Activated CD4-positive, alpha-beta memory T cell treated with anti-CD3 and anti-CD28 coated beads for 36 hours (primary cell): ENCODE measurements at regions not wholly inside any gene's neighbourhood (a gene's known extent, or its start where the extent isn't known, plus 50 kb on each side); places are given as distances from the start of the nearest gene placed in this dataset.

Experiments used
- CTCF ChIA-PET: fragments of 350-600 bp; sonication (Branson Sonifier 250); formaldehyde crosslinking; loops from one replicate; lab custom pipeline; 2021; ENCODE audit warnings: antibody characterized with exemption, inconsistent platforms; lab: Charles Lee
- POLR2A ChIA-PET: fragments of 350-600 bp; sonication (Branson Sonifier 250); formaldehyde crosslinking; loops from one replicate; lab custom pipeline; 2021; ENCODE audit warnings: antibody characterized with exemption; lab: Charles Lee
- DNase-seq: peaks from one replicate; pipeline ENCODE4 v3.0.0-alpha.2; 2020
- H3K27ac Mint-ChIP-seq: one replicate; pipeline ENCODE4 v1.8.0; 2021; ENCODE audit warnings: mixed read lengths
- H3K27me3 Mint-ChIP-seq: one replicate; pipeline ENCODE4 v1.8.0; 2021; ENCODE audit warnings: mixed read lengths
- H3K36me3 Mint-ChIP-seq: one replicate; pipeline ENCODE4 v1.8.0; 2021; ENCODE audit warnings: mixed read lengths
- H3K4me1 Mint-ChIP-seq: one replicate; pipeline ENCODE4 v1.8.0; 2021; ENCODE audit warnings: low read depth, mixed read lengths
- H3K4me3 Mint-ChIP-seq: one replicate; pipeline ENCODE4 v1.8.0; 2021; ENCODE audit warnings: mild to moderate bottlenecking, mixed read lengths
- H3K9me3 Mint-ChIP-seq: one replicate; pipeline ENCODE4 v1.8.0; 2021; ENCODE audit warnings: mixed read lengths
- intact Hi-C: fragments of 100-400 bp; cut with micrococcal nuclease; formaldehyde crosslinking; loops from one replicate; pipeline ENCODE4 v1.15.1; 2023

GRCh38 chr16:60295451-60295850 lies 1561.3 kb upstream of the GOT2 start:
- Mint-ChIP-seq H3K4me1 (no peaks in the 10 kb centered on the region), H3K9me3 (peaks cover 30% of the 10 kb centered on the region), H3K27ac (no peak overlapping the region), H3K36me3 (no peaks in the 10 kb centered on the region), H3K4me3 (no peak overlapping the region), H3K27me3 (no peaks in the 10 kb centered on the region)
- no peak for DNase-seq
- ChIA-PET POLR2A (no interaction called here), CTCF (no interaction called here)
- intact Hi-C loops: no loop called here

GRCh38 chr16:60285794-60286193 lies 1551.7 kb upstream of the GOT2 start:
- H3K4me3 Mint-ChIP-seq: no peak overlapping the region
- ChIA-PET CTCF (no interaction called here), POLR2A (no interaction called here)
- intact Hi-C loops: no loop called here
- no peak for DNase-seq
- no peaks in the 10 kb centered on the region for H3K27me3 Mint-ChIP-seq
- H3K9me3 Mint-ChIP-seq: peaks cover 28% of the 10 kb centered on the region
- no peaks in the 10 kb centered on the region for H3K36me3 Mint-ChIP-seq
- H3K4me1 Mint-ChIP-seq: no peaks in the 10 kb centered on the region
- H3K27ac Mint-ChIP-seq: no peak overlapping the region

GRCh38 chr16:60279061-60279665 lies 1545.0 kb upstream of the GOT2 start:
- POLR2A ChIA-PET: no interaction called here
- H3K9me3 Mint-ChIP-seq: peaks cover 31% of the 10 kb centered on the region
- CTCF ChIA-PET: no interaction called here
- H3K27me3 Mint-ChIP-seq: no peaks in the 10 kb centered on the region
- DNase-seq: no peak
- no peak overlapping the region for H3K4me3 Mint-ChIP-seq
- no peak overlapping the region for H3K27ac Mint-ChIP-seq
- intact Hi-C loops: no loop called here
- no peaks in the 10 kb centered on the region for H3K4me1 Mint-ChIP-seq
- H3K36me3 Mint-ChIP-seq: no peaks in the 10 kb centered on the region

- Mint-ChIP-seq H3K27ac (no peak overlapping the region), H3K4me1 (no peaks in the 10 kb centered on the region), H3K9me3 (peaks cover 29% of the 10 kb centered on the region), H3K4me3 (no peak overlapping the region), H3K36me3 (no peaks in the 10 kb centered on the region), H3K27me3 (no peaks in the 10 kb centered on the region)
- POLR2A ChIA-PET: no interaction called here
- DNase-seq: no peak
- CTCF ChIA-PET: no interaction called here
- intact Hi-C loops: no loop called here
Observed at GRCh38 chr16:60274431-60275019, 1540.4 kb upstream of the GOT2 start.

- Mint-ChIP-seq H3K4me1 (no peaks in the 10 kb centered on the region), H3K4me3 (no peak overlapping the region), H3K9me3 (peaks cover 23% of the 10 kb centered on the region), H3K27me3 (no peaks in the 10 kb centered on the region), H3K27ac (no peak overlapping the region), H3K36me3 (no peaks in the 10 kb centered on the region)
- intact Hi-C loops: no loop called here
- DNase-seq: no peak
- CTCF ChIA-PET: no interaction called here
- POLR2A ChIA-PET: no interaction called here
Observed at GRCh38 chr16:60271781-60272180, 1537.7 kb upstream of the GOT2 start.

GRCh38 chr16:60271025-60271771 lies 1537.1 kb upstream of the GOT2 start:
- CTCF ChIA-PET: no interaction called here
- intact Hi-C loops: no loop called here

GRCh38 chr16:60261425-60261824 lies 1527.3 kb upstream of the GOT2 start:
- H3K27ac Mint-ChIP-seq: no peak overlapping the region
- ChIA-PET POLR2A (no interaction called here), CTCF (no interaction called here)
- peaks cover 23% of the 10 kb centered on the region for H3K9me3 Mint-ChIP-seq
- H3K27me3 Mint-ChIP-seq: no peaks in the 10 kb centered on the region
- DNase-seq: no peak
- H3K36me3 Mint-ChIP-seq: no peaks in the 10 kb centered on the region
- no peaks in the 10 kb centered on the region for H3K4me1 Mint-ChIP-seq
- H3K4me3 Mint-ChIP-seq: no peak overlapping the region
- intact Hi-C loops: no loop called here

More at GRCh38 chr16:60271025-60271771, 1537.1 kb upstream of the GOT2 start:
- Mint-ChIP-seq H3K4me1 (no peaks in the 10 kb centered on the region), H3K4me3 (no peak overlapping the region), H3K36me3 (no peaks in the 10 kb centered on the region), H3K27me3 (no peaks in the 10 kb centered on the region), H3K27ac (no peak overlapping the region), H3K9me3 (peaks cover 24% of the 10 kb centered on the region)
- POLR2A ChIA-PET: no interaction called here
- DNase-seq: no peak

GRCh38 chr16:60259956-60260355 lies 1525.8 kb upstream of the GOT2 start:
- Mint-ChIP-seq H3K27ac (no peak overlapping the region), H3K4me1 (no peaks in the 10 kb centered on the region), H3K4me3 (no peak overlapping the region), H3K36me3 (no peaks in the 10 kb centered on the region), H3K9me3 (peaks cover 15% of the 10 kb centered on the region), H3K27me3 (no peaks in the 10 kb centered on the region)
- intact Hi-C loops: no loop called here
- CTCF ChIA-PET: no interaction called here
- POLR2A ChIA-PET: no interaction called here
- no peak for DNase-seq

GRCh38 chr16:60246086-60246485 lies 1512.0 kb upstream of the GOT2 start:
- Mint-ChIP-seq H3K27me3 (no peaks in the 10 kb centered on the region), H3K4me3 (no peak overlapping the region), H3K4me1 (no peaks in the 10 kb centered on the region), H3K36me3 (no peaks in the 10 kb centered on the region), H3K27ac (no peak overlapping the region), H3K9me3 (peaks cover 20% of the 10 kb centered on the region)
- intact Hi-C loops: no loop called here
- ChIA-PET CTCF (no interaction called here), POLR2A (no interaction called here)
- no peak for DNase-seq

GRCh38 chr16:60241671-60242070 lies 1507.6 kb upstream of the GOT2 start:
- no peaks in the 10 kb centered on the region for H3K36me3 Mint-ChIP-seq
- no peaks in the 10 kb centered on the region for H3K27me3 Mint-ChIP-seq
- no peak overlapping the region for H3K4me3 Mint-ChIP-seq
- H3K27ac Mint-ChIP-seq: no peak overlapping the region
- intact Hi-C loops: no loop called here
- no peak for DNase-seq
- peaks cover 29% of the 10 kb centered on the region for H3K9me3 Mint-ChIP-seq
- CTCF ChIA-PET: no interaction called here
- no peaks in the 10 kb centered on the region for H3K4me1 Mint-ChIP-seq
- POLR2A ChIA-PET: no interaction called here

GRCh38 chr16:60230666-60231065 lies 1496.5 kb upstream of the GOT2 start:
- Mint-ChIP-seq H3K36me3 (no peaks in the 10 kb centered on the region), H3K9me3 (peaks cover 39% of the 10 kb centered on the region), H3K27ac (no peak overlapping the region), H3K27me3 (no peaks in the 10 kb centered on the region), H3K4me1 (no peaks in the 10 kb centered on the region), H3K4me3 (no peak overlapping the region)
- DNase-seq: no peak
- intact Hi-C loops: no loop called here
- POLR2A ChIA-PET: no interaction called here
- CTCF ChIA-PET: no interaction called here

GRCh38 chr16:60225541-60225940 lies 1491.4 kb upstream of the GOT2 start:
- H3K4me1 Mint-ChIP-seq: no peaks in the 10 kb centered on the region
- H3K9me3 Mint-ChIP-seq: peaks cover 27% of the 10 kb centered on the region
- no peaks in the 10 kb centered on the region for H3K27me3 Mint-ChIP-seq
- no peak overlapping the region for H3K4me3 Mint-ChIP-seq
- H3K27ac Mint-ChIP-seq: no peak overlapping the region
- intact Hi-C loops: no loop called here
- CTCF ChIA-PET: no interaction called here
- H3K36me3 Mint-ChIP-seq: no peaks in the 10 kb centered on the region
- POLR2A ChIA-PET: no interaction called here
- no peak for DNase-seq

- ChIA-PET CTCF (no interaction called here), POLR2A (no interaction called here)
- Mint-ChIP-seq H3K36me3 (no peaks in the 10 kb centered on the region), H3K4me3 (no peak overlapping the region), H3K9me3 (peaks cover 11% of the 10 kb centered on the region), H3K4me1 (no peaks in the 10 kb centered on the region), H3K27ac (no peak overlapping the region), H3K27me3 (no peaks in the 10 kb centered on the region)
- DNase-seq: no peak
- intact Hi-C loops: no loop called here
Observed at GRCh38 chr16:60217787-60218186, 1483.7 kb upstream of the GOT2 start.
